HG03432 (cell line): ENCODE measurements at regions not wholly inside any gene's neighbourhood (a gene's known extent, or its start where the extent isn't known, plus 50 kb on each side); places are given as distances from the start of the nearest gene placed in this dataset.

ENCODE experiments used
- ATAC-seq: cut with Tn5 transposase; IDR thresholded peaks from one replicate; pipeline ENCODE4 v1.9.1; 2021; ENCODE audit warnings: mild to moderate bottlenecking, moderate library complexity; ENCODE audit not compliant: unreplicated experiment

GRCh38 chr1:57949168-57949567 is 525.3 kb upstream of the DAB1 start:
- ATAC-seq = no peak

- no peak for ATAC-seq
These were observed 523.6 kb upstream of the DAB1 start for GRCh38 chr1:57947471-57947870.

- no peak for ATAC-seq
These were observed 521.2 kb upstream of the DAB1 start for GRCh38 chr1:57945045-57945444.

- ATAC-seq = no peak
These were observed 519.5 kb upstream of the DAB1 start for GRCh38 chr1:57943365-57943764.

GRCh38 chr1:57934745-57935144 is 510.9 kb upstream of the DAB1 start:
- no peak for ATAC-seq

GRCh38 chr1:57927003-57927402 is 503.1 kb upstream of the DAB1 start:
- ATAC-seq = no peak

GRCh38 chr1:57926025-57926552 is 502.2 kb upstream of the DAB1 start:
- no peak for ATAC-seq

GRCh38 chr1:57925226-57925625 is 501.4 kb upstream of the DAB1 start:
- ATAC-seq = no peak

GRCh38 chr1:57922130-57922529 is 498.3 kb upstream of the DAB1 start:
- no peak for ATAC-seq

- no peak for ATAC-seq
These were observed 492.2 kb upstream of the DAB1 start for GRCh38 chr1:57916041-57916440.

- no peak for ATAC-seq
These were observed 487.6 kb upstream of the DAB1 start for GRCh38 chr1:57911427-57911826.

GRCh38 chr1:57910782-57911181 is 486.9 kb upstream of the DAB1 start:
- no peak for ATAC-seq

GRCh38 chr1:57910305-57910704 is 486.4 kb upstream of the DAB1 start:
- no peak for ATAC-seq

GRCh38 chr1:57908147-57908890 is 484.5 kb upstream of the DAB1 start:
- no peak for ATAC-seq

- ATAC-seq = no peak
These were observed 477.5 kb upstream of the DAB1 start for GRCh38 chr1:57901208-57901919.

GRCh38 chr1:57898531-57898930 is 474.7 kb upstream of the DAB1 start:
- ATAC-seq = no peak

- ATAC-seq = no peak
These were observed 473.7 kb upstream of the DAB1 start for GRCh38 chr1:57897581-57897980.

- ATAC-seq = no peak
These were observed 470.5 kb upstream of the DAB1 start for GRCh38 chr1:57894315-57894714.

- ATAC-seq = no peak
These were observed 465.9 kb upstream of the DAB1 start for GRCh38 chr1:57889676-57890320.

GRCh38 chr1:57887964-57888491 is 464.2 kb upstream of the DAB1 start:
- no peak for ATAC-seq

- ATAC-seq = no peak
These were observed 462.5 kb upstream of the DAB1 start for GRCh38 chr1:57886376-57886775.

- ATAC-seq = no peak
These were observed 459.8 kb upstream of the DAB1 start for GRCh38 chr1:57883642-57883995.
